ENCODE measurements at regions not wholly inside any gene's neighbourhood (a gene's known extent, or its start where the extent isn't known, plus 50 kb on each side); places are given as distances from the start of the nearest gene placed in this dataset.
"Not testable (repeated sequence)": the region's sequence is repeated elsewhere in the genome, so short reads cannot be mapped to it uniquely, and the experiment has no call there.

DNA sequence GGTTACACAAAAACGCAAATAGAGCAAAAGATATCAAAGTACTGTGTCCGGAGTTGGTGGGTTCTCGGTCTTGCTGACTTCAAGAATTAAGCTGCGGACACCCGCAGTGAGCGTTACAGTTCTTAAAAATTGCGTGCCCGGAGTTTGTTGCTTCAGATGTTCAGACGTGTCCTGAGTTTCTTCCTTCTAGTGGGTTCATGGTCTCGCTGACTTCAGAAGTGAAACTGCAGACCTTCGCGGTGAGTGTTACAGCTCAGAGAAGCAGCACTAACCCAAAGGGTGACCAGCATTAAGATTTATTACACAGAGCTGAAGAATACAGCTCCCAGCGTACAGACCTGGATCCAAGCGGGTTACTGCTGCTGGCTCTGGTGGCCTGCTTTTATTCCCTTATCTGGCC lies 125.7 kb upstream of the TWIST2 start:
- DNase-seq (ENCODE audit: low read depth in 3 of 3), result no peak

DNA sequence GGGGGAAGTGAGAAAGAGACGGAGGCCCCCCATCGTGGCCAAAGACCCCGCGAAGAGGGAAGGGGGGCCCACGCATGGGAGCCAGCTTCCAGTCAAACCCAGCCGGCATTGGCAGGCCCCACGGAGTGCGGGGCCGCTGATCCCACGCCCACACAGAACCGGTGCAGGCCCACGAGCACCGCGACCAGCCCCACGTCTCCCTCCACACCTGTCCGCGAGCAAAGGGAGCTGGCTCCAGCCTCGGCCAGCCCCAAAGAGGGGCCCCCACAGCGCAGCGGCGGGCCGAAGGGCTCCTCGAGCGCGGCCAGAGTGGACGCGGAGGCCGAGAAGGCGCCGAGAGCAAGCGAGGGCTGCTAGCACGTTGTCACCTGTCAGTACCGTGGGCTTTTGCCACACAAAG lies 125.0 kb upstream of the TWIST2 start:
- no peak for DNase-seq (ENCODE audit: low read depth in 3 of 3)

DNA sequence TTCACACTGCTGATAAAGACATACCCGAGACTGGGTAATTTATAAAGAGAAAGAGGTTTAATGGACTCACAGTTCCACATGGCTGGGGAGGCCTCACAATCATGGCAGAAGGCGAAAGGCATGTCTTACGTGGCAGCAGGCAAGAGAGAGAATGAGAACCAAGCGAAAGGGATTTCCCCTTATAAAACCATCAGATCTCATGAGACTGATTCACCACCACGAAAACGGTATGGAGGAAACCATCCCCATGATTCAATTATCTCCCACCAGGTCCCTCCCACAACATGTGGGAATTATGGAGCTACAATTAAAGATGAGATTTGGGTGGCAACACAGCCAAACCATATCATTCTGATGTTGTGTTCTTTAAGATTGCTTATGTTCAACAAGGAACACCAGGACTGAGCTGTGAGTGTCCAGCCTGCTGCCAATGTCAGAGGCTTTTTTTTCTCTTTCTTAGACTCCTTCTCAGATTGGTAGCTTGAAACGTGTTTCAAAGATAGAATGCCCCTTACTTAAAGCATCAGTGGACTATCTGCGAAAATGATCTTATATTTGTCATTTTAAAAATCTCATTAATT lies 124.1 kb upstream of the TWIST2 start:
- DNase-seq (ENCODE audit: low read depth in 3 of 3), result not testable (repeated sequence)

DNA sequence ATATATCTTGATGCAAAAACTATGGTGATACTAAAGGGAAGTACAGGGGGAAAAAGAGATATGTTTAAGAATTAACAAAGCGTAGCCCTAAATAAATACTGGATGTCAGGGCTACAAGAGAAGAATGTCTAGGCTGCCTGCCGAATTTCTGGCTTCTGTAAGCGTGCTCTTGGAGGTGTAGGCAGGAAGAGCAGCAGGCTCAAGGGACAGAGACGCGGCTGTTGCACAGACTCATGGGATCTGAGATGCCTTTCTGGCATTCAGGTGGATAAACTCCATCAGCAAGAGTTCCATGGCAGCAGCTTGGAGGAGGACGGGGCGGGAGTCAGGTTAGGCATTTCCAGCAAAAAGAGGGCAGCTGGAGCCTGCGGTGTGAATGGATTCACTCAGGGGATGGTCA lies 123.2 kb upstream of the TWIST2 start:
- no peak for DNase-seq (ENCODE audit: low read depth in 3 of 3)

DNA sequence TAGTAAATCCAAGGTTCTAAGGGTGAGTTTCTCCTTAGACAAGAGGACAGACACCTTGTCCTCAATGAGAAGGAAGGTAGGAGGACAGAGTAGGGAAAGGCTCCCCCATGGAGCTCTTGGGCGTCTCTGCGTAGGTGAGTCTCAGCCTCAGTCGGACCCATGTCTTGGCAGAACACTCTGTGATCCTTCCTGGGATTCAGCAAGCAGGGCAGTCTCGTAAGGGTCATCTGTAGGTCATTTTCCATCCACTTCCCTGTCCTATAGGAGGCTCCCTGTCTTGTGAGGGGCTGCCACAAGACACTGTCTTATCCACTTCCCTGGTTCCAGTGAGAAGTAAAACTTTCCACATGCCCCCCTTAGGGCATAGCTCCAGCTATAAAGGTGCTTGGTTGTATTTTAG lies 122.6 kb upstream of the TWIST2 start:
- DNase-seq (ENCODE audit: low read depth in 3 of 3), result no peak

DNA sequence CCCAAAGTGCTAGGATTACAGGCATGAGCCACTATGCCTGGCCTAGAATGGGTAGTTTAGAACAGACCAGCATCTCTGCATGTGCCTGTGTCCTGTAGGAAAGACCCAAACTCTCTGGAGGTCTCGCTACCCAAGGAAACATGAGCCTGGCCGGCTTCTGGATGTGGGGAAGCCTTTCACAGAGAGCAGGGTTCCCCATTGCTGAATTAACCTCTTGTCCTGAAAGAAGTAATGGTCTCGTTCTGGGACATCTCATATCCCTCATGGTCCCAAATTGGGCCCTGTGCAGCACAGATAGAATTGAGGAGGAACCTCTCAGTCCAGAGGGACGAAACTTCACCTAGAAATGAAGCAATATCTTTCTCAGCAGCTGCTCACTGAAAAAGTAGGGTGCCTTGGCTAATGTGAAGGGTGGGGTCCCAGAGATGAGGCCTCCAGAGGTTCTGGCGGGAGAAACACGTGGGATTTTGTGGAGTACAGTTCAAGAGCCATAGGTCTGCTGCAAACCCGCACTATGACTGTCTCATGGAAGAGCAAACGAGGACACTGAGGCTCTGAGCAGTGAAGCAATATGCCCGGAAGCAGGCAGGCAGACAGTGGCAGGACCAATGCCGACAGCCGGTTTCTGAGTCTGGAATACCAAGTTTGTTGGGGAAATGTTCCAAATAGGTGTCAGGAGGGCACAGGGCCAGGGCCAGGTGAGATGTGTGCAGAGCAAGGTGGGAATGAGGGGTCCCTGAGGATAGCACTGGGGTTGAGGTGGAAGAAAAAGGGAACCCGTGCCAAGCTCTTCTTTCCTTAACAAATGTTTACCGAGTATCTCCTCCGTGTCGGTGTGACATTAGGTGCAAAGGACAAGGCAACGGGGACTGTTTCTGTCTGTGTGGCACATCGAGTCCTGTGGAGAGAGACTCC lies 121.0 kb upstream of the TWIST2 start:
- DNase-seq (ENCODE audit: low read depth in 3 of 3), result no peak

DNA sequence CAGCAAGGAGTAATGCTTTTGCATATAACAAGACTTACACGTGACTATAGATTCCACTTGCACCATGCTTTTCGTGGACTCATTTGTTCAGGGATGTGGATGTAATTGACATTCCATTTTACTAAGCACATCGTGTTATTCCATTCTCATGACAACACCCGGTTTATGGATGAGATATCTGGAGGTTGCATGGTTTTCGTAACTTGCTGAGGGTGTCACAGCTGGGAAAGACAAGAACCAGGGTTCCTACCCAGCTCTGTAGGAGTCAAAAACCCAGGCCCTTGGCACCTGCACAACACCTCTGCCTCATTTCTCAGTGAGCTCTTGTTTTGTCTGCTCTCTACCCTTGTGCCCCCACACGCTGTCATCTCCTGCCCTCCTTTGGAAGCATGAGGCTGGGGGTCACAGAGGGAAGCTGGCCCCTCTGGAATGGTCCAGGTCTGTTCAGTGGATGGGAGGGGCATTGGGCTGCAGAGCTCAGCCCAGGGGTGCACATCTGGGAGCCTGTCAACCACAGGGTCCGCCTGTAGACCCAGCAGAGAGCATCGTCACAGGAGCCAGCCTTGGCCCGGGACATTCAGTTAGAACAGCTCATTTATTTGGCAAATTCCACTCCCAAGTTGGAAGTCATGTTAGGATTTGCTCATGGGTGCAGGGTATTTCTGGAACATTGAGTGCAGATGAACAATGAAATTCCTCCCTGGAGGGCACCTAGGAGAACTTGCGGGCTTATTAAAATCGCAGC lies 120.1 kb upstream of the TWIST2 start:
- no peak for DNase-seq (ENCODE audit: low read depth in 3 of 3)

DNA sequence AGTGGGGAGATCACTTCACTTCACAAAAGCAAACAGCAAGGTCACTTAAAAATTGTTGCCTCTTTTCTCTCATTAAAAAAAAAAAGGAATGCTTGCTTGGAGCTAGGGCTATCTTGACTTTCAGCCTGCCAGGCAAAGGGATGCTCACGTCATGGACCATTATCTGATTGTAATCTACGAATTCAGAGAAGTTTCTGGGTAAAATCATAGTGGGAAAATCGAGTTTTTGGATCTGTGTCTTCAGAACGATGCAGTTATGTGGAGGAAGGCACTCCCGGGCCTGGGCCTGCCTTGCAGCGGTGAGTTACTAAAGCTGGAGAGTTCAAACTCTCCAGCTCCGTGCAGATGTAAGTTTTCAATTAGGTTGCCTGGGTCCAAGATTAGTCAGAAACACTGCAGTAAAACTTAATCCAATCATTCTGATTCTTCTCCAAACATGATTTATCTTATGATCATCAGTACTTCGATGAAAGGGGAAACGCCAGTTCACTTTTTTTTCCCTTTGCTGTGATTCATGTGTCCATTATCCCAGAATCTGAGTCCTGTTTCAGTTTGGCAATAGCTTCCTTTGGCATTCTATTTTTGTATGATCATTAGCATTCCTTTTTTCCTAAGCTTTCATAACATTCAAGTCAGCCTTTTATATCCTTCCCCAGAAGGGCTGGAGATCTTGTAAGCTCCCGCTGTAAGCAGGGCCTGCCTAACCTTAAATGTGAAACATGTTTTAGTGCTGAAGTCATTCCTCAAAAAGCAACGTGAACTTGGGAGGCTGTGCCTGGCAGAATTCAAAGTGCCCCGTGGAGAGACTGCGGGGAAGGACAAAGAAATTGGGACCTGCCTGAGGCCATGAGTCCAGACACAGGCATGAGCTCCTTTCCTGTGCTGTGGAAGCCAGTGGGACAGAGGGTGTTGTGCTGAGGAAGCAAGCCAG lies 119.3 kb upstream of the TWIST2 start:
- DNase-seq (ENCODE audit: low read depth in 3 of 3), result no peak

DNA sequence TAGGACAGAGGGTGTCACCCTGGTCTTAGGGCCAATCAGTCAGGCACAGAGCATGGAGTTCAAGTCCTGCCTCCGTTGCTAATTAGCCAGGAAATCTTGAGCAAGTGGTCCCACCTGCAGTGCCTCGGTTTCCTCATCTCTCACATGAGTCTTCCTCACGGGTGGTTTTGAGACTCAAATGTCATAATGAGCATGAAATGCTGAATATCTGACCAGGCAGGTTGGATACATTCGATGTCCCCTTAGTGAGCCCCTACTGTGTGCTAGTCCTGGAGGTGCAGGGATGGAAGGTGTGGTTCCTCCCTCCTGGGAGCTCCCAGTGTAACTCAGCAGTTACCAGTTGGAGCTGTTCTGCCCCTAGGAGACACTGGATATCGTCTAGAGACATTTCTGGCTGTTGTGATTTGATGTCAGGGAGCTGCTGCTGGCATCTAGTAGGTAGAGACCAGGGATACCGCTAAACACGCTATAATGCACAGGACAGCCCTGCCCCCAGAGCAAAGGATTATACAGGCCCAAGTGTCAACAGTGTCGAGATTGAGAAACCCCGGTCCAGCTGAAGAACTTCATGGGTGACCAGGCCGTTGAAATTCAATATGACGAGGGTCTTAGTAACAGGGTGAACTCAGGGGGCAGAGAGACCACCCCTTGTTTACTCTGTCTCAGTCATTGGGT lies 118.5 kb upstream of the TWIST2 start:
- DNase-seq (ENCODE audit: low read depth in 3 of 3), result no peak

DNA sequence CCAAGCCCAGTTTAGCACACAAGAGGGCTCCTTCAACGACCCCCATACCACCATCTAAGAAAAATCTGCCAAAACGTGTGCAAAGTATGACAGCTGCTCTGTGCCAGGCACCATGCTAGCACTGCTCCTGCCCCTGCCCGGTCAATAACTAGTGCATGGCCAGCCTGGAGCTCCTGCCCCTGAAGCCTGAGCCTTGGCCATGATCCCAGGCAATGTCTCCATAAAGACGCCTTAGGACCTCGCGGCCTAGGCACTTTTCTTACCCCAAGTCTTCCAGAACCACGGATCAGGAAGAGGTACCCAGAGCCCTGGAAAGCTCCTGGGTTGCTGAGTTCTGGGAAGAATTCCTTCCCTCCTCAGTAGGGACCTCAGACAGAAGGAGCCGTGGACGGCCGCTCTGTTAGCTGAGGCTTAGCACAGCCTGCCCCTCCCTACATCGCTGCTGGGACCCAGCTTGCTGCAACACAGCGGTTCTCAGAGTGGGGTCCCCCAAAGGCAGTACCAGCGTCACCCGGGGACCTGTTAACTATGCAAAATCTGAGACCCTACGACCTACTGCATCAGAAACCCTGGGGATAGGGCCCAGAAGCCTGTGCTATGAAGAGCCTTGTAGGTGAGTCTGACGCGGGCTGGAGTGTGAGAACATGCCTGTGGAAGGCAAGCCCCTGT lies 117.8 kb upstream of the TWIST2 start:
- DNase-seq (ENCODE audit: low read depth in 3 of 3), result no peak

DNA sequence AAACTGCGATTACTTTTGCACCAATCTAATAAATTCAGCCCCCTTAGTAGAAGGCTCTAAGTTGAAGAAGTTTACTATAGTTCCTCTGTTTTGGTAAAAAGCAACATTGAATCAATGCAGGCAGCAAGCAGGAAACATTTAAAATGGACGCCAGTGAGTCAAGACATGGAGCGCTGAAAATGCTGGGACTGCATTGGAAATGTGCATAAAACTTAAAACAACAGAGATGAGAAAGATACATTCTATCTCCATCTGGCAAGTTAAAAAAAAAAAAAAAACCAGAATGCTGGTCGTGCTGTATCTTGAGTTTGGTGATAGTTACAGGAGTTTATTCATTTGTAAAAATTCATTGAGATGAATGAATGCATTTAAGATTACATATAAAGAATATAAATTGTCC lies 117.0 kb upstream of the TWIST2 start:
- no peak for DNase-seq (ENCODE audit: low read depth in 3 of 3)

DNA sequence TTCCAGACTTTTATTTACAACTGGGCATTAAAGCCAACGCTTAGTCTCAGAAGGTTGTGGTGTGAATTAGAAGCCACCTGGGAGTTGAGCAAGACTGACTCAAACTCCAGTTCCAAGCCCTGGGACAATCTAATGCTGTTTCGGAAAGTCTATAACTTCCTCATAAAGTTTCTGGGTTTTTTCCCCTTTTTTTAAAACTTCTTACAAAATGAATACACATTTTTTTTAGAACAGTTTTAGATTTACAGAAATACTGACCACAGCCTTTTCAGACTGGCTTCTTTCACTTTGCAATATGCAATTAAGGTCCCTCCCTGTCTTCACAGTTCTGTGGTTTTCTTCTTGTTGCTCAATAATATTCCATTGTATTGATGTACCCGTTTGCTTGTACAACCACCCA lies 115.9 kb upstream of the TWIST2 start:
- no peak for DNase-seq (ENCODE audit: low read depth in 3 of 3)

DNA sequence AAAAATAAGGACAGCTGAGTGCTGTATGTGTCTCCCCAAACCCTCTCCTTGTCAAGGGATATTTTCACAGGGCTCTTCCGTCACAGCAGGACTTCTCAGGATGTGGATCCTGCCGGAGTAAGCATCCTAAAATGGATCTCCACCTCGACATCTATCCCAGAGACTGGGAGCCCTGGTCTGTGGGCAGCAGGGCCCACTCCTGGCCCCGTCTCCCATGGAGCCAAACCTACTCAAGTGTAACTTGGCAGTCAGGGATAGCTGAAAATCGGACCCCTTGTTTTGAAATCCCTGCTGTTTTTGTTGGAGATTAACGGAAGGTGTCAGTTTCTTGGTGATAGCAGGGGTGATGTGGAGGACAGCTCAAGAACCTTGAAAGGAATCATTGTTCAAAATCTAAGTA lies 109.0 kb upstream of the TWIST2 start:
- no peak for DNase-seq (ENCODE audit: low read depth in 3 of 3)

DNA sequence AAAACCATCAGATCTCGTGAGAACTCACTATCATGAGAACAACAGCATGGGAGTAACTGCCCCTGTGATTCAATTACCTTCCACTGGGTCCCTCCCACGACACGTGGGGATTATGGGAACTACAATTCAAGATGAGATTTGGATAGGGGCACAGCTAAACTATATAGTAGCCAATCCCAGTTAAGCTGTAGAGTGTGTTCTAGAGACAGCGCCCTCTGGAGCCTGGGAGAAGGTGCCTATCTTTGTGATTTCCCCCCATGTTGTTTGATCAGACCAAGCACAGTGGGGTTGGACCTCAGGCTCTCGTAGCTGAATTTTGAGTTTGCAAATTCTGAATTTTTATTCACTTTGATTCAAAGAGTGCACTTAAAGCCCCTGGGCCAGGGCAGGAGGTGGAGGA lies 108.2 kb upstream of the TWIST2 start:
- DNase-seq (ENCODE audit: low read depth in 3 of 3), result no peak

DNA sequence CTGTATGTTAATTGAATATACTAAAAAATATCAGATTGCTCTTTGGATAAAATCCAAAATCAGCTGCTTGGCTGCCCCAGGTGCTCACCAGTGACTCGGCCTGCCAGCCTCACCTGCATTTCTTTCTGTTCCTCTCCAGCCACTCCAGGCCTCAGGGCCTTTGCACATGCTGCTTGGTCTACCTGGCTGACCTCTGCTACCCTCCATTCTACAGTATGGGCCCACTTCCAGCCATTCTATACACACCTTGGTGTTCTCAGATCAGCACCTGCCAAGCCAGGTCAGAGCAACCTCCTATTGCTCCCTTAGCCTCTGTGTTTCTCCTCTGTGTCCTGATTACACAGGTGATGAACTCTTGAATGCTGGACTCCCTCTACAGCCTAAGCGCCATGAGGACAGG lies 106.6 kb upstream of the TWIST2 start:
- DNase-seq (ENCODE audit: low read depth in 3 of 3), result no peak

DNA sequence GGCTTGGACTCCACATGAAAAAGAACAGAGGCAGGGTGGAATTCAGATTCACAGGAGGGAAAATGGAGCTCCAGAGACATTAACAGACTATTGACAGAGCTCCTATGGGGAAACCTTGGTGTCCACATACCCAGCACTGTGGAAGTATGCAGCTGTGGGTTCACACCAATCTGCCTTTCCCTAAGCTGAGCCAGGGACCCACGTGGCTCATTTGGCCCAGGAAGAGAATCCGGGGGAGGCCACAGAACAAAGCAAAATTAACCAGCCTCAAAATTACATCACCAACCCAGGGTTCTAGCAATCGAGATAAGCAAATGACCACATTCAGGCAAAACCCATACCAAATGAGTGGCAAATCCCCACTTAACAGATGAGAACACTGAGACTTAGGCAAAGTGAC lies 105.8 kb upstream of the TWIST2 start:
- DNase-seq (ENCODE audit: low read depth in 3 of 3), result no peak

DNA sequence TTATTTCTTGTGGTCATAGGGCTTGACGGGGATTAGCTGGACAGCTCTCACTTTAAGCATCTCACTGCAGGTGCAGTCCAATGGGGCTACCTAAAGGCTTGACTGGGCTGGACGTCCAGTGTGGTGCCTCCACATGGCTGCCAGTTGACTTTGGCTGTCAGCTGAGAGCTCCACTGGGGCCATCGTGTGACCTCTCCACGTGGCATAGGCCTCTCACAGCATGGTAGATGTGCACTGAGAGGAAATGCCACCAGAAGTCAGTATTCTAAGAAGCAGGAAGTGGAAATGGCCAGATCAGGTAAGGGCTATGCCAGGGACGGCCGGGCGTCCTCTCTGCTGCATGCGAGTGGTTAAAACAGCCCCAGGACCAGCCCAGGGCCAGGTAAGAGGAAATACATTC lies 105.2 kb upstream of the TWIST2 start:
- DNase-seq (ENCODE audit: low read depth in 3 of 3), result no peak

DNA sequence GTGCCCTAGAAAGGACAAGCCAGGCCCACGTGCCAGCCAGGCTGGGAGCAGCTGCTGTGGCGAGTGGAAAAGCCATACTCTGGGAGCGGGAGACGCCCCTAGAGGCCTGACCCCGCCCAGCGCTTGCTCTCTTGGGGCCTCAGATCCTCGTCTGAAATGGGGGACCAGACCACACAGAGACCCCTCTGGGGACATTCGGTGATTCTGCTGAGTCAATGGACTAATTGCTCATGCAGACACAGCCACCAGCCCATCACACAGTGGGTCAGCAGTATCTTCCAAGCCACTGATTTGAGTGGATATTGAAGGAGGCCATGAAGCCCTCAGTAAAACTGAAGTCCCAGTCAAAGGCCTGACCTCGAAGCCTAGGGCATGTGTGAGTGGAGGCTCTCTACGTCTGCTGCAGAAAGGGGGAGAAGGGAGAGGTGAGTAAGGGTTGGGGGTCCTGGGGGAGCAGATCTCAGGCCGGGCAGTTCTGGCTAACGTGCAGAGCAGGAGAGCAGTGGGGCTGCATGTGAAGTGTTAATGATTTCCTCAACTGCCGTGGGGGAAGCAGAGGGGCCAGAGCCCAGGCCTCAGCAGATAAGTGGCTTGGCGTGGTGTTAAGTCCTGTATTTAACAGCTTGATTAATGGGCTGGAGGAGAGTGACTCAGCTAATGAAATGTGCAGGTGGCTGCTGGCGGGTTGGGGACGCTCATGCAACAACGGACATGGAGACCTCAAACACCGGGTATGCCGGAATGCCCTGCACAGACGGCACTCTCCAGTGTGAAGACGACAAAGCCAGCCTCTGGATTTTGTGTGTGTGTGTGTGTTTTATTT lies 104.4 kb upstream of the TWIST2 start:
- DNase-seq (ENCODE audit: low read depth in 3 of 3), result no peak

DNA sequence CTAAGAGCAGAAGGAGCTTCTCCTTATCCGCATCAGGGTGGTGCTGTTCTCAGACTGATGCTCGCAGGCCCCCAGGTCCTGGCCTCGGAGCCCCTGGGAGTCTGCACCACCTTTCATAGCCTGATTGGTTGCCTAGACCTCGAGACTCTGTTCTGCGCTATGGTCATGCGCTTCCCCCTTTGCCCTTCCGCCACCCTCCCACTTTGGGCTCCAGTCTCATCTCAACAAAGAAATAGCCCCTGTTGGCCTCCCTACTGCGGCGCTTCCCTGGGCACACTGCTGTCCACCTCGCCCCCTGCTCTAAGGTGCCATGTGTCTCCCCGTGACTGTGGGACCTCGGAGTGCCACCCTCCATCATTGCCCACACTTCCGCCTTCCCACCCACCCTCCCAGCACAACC lies 102.9 kb upstream of the TWIST2 start:
- no peak for DNase-seq (ENCODE audit: low read depth in 3 of 3)

DNA sequence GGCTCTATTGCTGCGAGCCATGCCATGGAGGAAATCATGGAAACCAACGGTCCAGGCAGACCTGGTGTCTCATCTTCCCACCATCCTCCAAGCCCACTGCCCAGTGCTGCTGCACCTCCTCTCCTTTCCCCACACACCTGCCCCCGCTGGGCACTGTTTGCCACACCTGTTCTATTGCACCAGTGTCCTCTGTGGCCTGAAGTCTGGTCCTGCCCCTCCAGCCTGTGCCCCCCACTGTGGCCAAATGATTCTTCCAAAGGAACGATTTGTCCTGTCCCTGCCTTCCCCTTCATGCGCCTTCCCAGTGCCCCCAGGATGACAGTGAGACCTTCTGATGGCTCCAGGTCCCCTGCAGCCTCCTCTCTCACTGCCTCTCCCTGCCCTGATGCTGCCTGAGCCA lies 101.9 kb upstream of the TWIST2 start:
- no peak for DNase-seq (ENCODE audit: low read depth in 3 of 3)
